Duodenal mucosa (tissue), 2 donors: ENCODE measurements at regions not wholly inside any gene's neighbourhood (a gene's known extent, or its start where the extent isn't known, plus 50 kb on each side); places are given as distances from the start of the nearest gene placed in this dataset.

Experiments used
- H3K27ac ChIP-seq: one replicate; pipeline ENCODE4 v1.7.0; 2013; ENCODE audit warnings: low read depth, low read length
- H3K27me3 ChIP-seq, 2 donors: one replicate each; pipeline ENCODE4 v1.7.0; 2013; ENCODE audit warnings: low read length in 2 of 2, control low read depth in 1 of 2; ENCODE audit not compliant: insufficient read depth in 2 of 2, control insufficient read depth in 1 of 2
- H3K36me3 ChIP-seq, 2 donors: one replicate each; pipeline ENCODE4 v1.7.0; 2013; ENCODE audit warnings: low read length in 2 of 2, control low read depth in 1 of 2; ENCODE audit not compliant: insufficient read depth in 2 of 2, control insufficient read depth in 1 of 2
- H3K4me1 ChIP-seq, 2 donors: one replicate each; pipeline ENCODE4 v1.7.0; 2013; ENCODE audit warnings: low read length in 2 of 2, control low read depth in 1 of 2; ENCODE audit not compliant: insufficient read depth in 2 of 2, control insufficient read depth in 1 of 2
- H3K4me3 ChIP-seq, 2 donors: one replicate each; pipeline ENCODE4 v1.7.0; 2013; ENCODE audit warnings: low read length in 2 of 2, low read depth in 1 of 2
- H3K9ac ChIP-seq, 2 donors: one replicate each; pipeline ENCODE4 v1.7.0; 2013; ENCODE audit warnings: low read length in 2 of 2, low read depth in 1 of 2
- H3K9me3 ChIP-seq, 2 donors: one replicate each; pipeline ENCODE4 v1.7.0; 2013; ENCODE audit warnings: low read length in 2 of 2, control low read depth in 1 of 2; ENCODE audit not compliant: control insufficient read depth in 1 of 2

DNA sequence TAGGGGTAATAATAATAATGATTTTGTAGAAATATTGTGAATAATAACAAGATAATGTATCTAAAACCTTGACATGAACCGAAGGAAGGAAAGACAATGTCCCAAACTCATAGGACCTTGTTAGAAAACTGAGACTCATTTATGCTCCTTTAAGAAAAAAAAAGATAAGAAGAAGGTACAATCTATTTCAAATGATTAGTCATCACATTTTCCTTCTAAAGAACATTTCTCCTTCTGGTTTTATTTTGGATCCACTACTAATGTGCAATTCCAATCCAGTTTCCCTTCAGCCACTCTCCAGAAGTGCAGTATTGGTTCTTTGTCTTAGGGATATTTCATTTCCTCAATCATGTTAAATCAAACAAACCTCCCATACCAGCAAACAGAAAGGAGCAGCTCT is 526.7 kb downstream of the FUT8 start:
- Histone ChIP-seq H3K27me3 (peaks cover 0 to 3% of the 10 kb centered on the region in 2 donors), H3K9me3 (no peaks in the 10 kb centered on the region), H3K4me3 (no peak overlapping the region), H3K4me1 (no peaks in the 10 kb centered on the region), H3K36me3 (no peaks in the 10 kb centered on the region), H3K9ac (no peak overlapping the region), H3K27ac (no peak overlapping the region)

DNA sequence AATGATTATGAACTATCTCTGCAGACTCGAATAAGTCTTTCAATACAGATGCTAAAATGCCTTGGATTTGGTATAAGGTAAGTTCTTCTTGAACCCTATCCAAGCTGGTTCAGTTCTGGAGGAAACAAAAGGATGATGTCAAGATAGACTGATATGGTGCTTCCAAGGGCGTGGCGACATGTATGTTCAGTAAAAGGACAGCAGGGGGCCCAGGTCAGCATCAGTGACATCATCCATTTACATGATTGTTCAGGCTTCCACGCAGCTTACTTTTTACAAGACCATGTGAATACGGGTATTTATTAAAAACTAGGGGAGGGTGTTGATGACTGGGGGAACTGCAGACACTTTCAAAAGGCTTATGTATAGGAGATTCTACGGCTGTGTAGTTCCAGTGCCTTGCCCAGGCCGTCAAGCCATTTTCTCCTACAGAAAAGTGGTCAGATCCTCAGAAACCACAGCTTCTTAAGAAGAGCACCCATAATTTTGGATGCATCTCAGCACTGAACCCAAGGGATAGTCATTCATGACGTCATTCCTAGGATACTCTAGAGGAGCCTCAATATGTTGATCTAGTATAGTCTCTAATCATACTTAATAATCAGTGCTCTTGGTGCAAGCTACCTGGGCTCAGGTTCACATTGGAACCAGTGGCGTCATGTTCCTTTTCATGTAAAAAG is 527.7 kb downstream of the FUT8 start:
- Histone ChIP-seq H3K27me3 (peaks cover 0 to 3% of the 10 kb centered on the region in 2 donors), H3K27ac (no peak overlapping the region), H3K4me3 (no peak overlapping the region), H3K9me3 (no peaks in the 10 kb centered on the region), H3K4me1 (no peaks in the 10 kb centered on the region), H3K36me3 (no peaks in the 10 kb centered on the region), H3K9ac (no peak overlapping the region)

GRCh38 chr14:65941091-65941490 is 528.6 kb downstream of the FUT8 start:
- Histone ChIP-seq H3K4me3 (no peak overlapping the region), H3K9me3 (no peaks in the 10 kb centered on the region), H3K4me1 (no peaks in the 10 kb centered on the region), H3K27ac (no peak overlapping the region), H3K27me3 (peaks cover 0 to 3% of the 10 kb centered on the region in 2 donors), H3K36me3 (no peaks in the 10 kb centered on the region), H3K9ac (no peak overlapping the region)

DNA sequence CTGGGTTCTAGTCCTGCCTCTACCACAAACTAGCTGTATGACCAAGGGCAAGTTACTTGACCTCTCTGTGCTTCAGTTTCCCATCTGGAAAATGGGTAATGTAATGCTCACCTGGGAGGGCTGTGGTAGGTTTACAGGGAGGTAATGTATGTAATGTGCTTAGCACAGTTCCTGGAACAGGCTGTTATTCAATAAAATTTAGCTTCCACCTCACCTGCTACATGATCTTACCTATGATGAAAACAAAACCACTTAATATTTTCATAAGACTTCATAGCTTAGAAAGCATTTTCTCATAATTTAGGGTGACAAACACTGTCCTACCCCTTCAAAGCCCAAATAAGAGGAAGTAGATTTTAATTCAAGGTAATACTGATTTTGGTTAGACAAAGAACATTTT is 530.6 kb downstream of the FUT8 start:
- Histone ChIP-seq H3K4me1 (no peaks in the 10 kb centered on the region), H3K36me3 (no peaks in the 10 kb centered on the region), H3K9me3 (no peaks in the 10 kb centered on the region), H3K4me3 (no peak overlapping the region), H3K27ac (no peak overlapping the region), H3K9ac (no peak overlapping the region), H3K27me3 (peaks cover 0 to 3% of the 10 kb centered on the region in 2 donors)

DNA sequence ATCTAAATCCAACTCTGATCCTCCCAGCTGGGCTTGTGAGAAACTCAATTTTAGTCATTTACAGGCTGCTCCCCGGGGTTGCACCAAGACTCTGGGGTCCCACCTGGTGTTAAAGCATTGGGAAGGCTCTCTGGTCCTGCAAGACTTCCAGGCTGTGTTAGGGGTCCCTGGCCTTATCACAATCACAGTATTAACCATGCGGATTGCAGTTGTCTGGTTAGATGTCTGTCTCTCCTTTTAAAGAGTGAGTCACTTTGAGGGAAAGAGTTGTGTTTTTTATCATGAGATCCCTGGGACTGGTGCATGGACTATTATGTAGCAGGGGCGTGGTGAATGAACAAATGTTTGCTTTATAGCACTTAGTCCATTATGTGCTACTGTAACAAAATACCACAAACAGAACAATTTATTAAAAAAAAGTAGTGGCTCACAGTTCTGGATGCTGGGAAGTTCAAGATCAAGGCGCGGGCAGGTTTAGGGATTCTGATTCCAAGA is 531.4 kb downstream of the FUT8 start:
- Histone ChIP-seq H3K9ac (no peak overlapping the region), H3K36me3 (no peaks in the 10 kb centered on the region), H3K27ac (no peak overlapping the region), H3K4me3 (no peak overlapping the region), H3K9me3 (no peaks in the 10 kb centered on the region), H3K4me1 (no peaks in the 10 kb centered on the region), H3K27me3 (no peaks in the 10 kb centered on the region)

DNA sequence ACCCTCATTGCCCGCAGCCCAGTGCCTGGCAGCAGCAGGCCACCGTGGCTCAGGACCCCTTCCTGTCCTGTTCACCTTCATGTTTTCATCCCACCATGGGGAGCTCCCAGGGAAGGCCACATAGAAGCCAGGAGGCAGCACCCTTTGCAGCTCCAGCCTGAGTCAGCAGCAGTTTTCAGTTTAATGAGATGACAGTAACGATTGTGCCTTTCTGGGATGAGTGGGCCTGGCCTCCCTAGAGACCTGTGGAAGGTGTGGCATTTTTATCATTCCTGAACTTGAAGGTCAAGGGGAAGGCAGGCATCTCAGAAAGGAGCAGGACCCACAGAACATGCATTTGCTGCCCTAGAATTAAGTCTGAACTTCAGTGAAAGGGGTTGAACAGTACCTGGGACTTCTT is 532.8 kb downstream of the FUT8 start:
- Histone ChIP-seq H3K27me3 (peaks cover 0 to 4% of the 10 kb centered on the region in 2 donors), H3K9ac (no peak overlapping the region), H3K36me3 (no peaks in the 10 kb centered on the region), H3K27ac (no peak overlapping the region), H3K9me3 (no peaks in the 10 kb centered on the region), H3K4me3 (no peak overlapping the region), H3K4me1 (no peaks in the 10 kb centered on the region)

DNA sequence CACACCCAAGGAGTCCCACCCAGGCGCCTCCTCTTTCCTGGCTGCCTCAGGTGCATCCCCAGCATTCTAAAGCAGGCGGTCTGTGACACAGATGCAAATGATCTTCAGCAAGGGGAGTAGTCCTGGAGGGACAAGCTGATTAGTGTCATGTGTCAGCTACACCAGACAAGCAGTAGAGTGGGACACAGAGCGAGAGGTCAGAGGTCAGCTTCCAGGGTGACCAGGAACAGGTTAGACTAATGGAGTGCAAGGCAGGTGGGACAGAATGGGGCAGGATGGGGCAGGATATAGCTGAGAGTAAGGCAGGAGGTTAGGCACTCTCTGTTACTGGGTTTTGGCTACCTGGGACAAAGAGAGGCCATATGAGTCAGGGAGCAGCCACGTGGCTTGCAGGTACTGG is 534.0 kb downstream of the FUT8 start:
- no peak overlapping the region for H3K4me3 ChIP-seq
- no peak overlapping the region for H3K27ac ChIP-seq
- no peaks in the 10 kb centered on the region for H3K4me1 ChIP-seq
- H3K27me3 ChIP-seq = peaks cover 0 to 4% of the 10 kb centered on the region in 2 donors
- H3K9me3 ChIP-seq = no peaks in the 10 kb centered on the region
- H3K9ac ChIP-seq = no peak overlapping the region
- H3K36me3 ChIP-seq = no peaks in the 10 kb centered on the region

GRCh38 chr14:65948302-65948701 is 535.8 kb downstream of the FUT8 start:
- Histone ChIP-seq H3K36me3 (no peaks in the 10 kb centered on the region), H3K9ac (no peak overlapping the region), H3K9me3 (no peaks in the 10 kb centered on the region), H3K4me1 (no peaks in the 10 kb centered on the region), H3K4me3 (no peak overlapping the region), H3K27ac (no peak overlapping the region), H3K27me3 (peaks cover 0 to 4% of the 10 kb centered on the region in 2 donors)

- Histone ChIP-seq H3K9me3 (no peaks in the 10 kb centered on the region), H3K4me1 (no peaks in the 10 kb centered on the region), H3K4me3 (no peak overlapping the region), H3K27ac (no peak overlapping the region), H3K27me3 (peaks cover 0 to 4% of the 10 kb centered on the region in 2 donors), H3K36me3 (no peaks in the 10 kb centered on the region), H3K9ac (no peak overlapping the region)
Measured at GRCh38 chr14:65949711-65950516, 536.3 kb upstream of the CCDC196 start.

DNA sequence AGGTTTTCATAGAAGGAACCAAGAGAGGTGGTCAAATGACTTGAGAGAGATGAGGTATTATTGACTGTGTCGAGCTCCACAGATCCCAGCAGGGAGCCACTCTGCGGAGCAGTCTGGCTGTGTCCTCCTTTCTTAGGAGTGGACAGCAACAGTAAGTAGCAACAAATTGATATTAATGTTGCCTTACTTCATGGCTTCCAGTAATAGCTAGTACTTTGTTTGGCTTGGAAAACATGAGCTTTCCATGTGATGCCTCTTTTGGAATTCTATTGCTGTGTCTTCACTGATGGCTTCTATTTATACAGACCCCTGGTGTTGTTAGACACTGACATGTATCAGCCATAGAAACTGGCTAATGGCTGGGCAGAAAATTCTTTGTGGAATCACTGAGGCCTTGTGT is 531.2 kb upstream of the CCDC196 start:
- Histone ChIP-seq H3K27me3 (peaks cover 0 to 4% of the 10 kb centered on the region in 2 donors), H3K36me3 (no peaks in the 10 kb centered on the region), H3K27ac (no peak overlapping the region), H3K4me1 (no peaks in the 10 kb centered on the region), H3K9me3 (no peaks in the 10 kb centered on the region), H3K4me3 (no peak overlapping the region), H3K9ac (no peak overlapping the region)
